ENCODE measurements at regions not wholly inside any gene's neighbourhood (a gene's known extent, or its start where the extent isn't known, plus 50 kb on each side); places are given as distances from the start of the nearest gene placed in this dataset.

DNA sequence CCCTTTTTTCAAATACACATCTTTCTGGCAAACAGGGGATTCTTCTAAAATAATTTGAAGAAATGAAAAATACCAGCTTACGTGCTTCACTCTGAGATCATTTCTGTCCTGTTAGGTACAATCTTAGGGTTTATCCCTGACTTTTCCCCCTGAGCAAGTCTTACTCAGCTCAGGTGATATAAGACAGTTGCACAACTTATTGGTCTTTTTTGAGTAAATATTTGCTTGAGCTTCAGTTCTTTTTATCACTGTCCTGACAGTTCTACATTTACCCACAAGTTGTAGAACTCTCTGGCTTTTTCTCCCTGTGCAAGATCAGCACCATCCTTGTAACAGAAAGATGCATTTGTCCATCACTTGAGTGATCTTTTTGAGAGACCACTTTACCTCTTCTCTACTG is 84.9 kb downstream of the MID1IP1 start:
- H3K4me3 ChIP-seq (ENCODE audit: low read depth, low read length) = no peak overlapping the region
- DNase-seq (ENCODE audit: low read depth) = no peak
- TF ChIP-seq, protein P1, sequence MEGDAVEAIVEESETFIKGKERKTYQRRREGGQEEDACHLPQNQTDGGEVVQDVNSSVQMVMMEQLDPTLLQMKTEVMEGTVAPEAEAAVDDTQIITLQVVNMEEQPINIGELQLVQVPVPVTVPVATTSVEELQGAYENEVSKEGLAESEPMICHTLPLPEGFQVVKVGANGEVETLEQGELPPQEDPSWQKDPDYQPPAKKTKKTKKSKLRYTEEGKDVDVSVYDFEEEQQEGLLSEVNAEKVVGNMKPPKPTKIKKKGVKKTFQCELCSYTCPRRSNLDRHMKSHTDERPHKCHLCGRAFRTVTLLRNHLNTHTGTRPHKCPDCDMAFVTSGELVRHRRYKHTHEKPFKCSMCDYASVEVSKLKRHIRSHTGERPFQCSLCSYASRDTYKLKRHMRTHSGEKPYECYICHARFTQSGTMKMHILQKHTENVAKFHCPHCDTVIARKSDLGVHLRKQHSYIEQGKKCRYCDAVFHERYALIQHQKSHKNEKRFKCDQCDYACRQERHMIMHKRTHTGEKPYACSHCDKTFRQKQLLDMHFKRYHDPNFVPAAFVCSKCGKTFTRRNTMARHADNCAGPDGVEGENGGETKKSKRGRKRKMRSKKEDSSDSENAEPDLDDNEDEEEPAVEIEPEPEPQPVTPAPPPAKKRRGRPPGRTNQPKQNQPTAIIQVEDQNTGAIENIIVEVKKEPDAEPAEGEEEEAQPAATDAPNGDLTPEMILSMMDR (conservative IDR thresholded peaks at IDR 0.05; ENCODE audit: low read depth, low read length) = no peak

GRCh38 chrX:38887222-38887621 is 86.0 kb downstream of the MID1IP1 start:
- no peak for DNase-seq (ENCODE audit: low read depth)
- TF ChIP-seq, protein P1 (conservative IDR thresholded peaks at IDR 0.05; ENCODE audit: low read depth, low read length) = no peak
- no peak overlapping the region for H3K4me3 ChIP-seq (ENCODE audit: low read depth, low read length)

DNA sequence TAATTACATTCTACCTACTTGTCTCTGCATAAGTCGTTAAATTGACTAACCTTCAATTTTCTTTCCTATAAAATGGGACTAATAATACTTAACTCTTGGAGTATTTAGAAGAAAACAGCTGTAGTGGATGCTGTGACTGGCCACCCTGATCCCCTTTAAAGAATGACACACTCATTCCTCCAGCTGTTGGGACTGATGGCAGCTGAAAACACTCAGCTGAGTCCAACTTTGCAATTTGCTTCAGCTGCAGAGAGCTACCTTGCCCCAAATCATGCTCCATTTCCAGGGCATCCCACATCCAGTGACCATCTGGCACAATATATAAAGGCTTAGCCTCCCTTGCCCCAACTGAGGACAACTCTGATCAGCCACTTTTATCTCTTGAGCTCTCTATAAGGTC is 89.1 kb downstream of the MID1IP1 start:
- no peak overlapping the region for H3K4me3 ChIP-seq (ENCODE audit: low read depth, low read length)
- DNase-seq (ENCODE audit: low read depth) = no peak
- TF ChIP-seq, protein P1 (conservative IDR thresholded peaks at IDR 0.05; ENCODE audit: low read depth, low read length) = no peak

DNA sequence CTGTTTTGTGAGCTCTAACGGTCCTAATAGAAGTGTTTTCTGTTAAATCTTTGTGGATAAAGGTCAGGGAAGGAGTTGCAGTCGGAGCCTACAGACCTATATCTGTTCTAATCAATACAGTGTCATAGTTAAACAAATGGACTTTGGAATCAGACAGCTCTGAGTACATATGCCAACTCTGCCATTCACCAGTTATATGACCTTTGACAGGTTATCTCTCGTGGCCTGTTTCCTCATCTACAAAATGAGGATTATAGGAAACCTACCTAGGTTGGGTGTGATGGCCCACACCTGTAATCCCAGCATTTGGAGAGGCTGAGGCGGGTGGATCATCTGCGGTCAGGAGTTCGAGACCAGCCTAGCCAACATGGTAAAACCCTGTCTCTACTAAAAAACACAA is 89.7 kb downstream of the MID1IP1 start:
- no peak overlapping the region for H3K4me3 ChIP-seq (ENCODE audit: low read depth, low read length)
- TF ChIP-seq, protein P1 (conservative IDR thresholded peaks at IDR 0.05; ENCODE audit: low read depth, low read length) = no peak
- DNase-seq (ENCODE audit: low read depth) = no peak

DNA sequence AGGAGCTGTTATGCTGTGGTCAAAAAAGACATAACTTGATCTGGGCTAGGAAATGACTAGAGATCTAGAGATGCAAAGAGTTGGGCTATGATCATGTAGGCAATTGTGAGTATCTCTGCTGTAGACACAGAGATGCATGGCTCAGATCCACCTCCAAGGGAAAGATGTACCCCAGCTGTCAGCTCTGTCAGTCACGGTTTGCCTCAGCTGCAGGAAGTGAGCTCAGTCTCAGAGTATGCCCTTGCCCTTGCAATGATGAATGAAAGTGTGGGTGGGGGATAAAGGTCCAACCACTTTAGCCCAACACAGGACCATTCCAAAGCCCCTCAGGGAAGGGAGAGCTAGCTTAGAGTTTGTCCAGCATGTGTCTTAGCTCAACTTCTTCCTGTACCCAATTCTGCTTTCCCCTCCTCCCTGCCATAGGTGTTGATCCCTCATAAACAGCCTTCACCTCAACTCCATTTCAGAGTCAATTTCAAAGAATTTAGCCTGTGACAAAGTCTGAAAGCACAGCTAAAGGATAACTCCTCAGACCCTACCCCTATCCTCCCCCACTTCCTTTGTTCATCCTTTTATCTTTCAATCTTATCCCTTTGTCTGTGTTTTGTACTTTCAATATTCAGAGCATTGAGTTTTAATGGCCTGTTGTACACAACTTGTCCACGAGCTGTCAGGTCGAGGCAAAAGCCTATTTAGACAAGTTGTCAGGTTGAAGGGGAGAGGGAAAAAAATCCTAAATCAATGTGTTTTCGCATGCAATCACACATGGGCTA is 90.6 kb downstream of the MID1IP1 start:
- TF ChIP-seq, protein P1 (conservative IDR thresholded peaks at IDR 0.05; ENCODE audit: low read depth, low read length) = no peak
- DNase-seq (ENCODE audit: low read depth) = no peak
- no peak overlapping the region for H3K4me3 ChIP-seq (ENCODE audit: low read depth, low read length)

DNA sequence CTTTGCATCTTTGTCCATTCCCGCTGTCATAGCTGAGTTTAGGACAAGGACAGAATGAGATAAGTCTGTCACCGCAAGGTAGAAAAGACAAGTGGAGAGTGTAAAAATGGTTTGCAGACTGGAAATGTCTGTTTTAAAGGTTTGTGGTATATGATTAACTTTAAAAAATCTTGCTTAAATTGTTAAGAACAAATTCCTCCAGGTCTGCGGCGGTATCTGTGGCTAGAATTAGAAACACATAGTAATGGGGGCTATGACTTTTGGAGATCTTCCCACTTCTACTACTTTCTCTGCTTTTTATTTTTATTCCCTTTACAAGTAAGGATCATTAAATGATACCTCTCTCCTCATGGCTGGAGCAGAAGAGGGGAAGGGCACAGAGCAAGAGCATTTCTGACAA is 92.2 kb downstream of the MID1IP1 start:
- TF ChIP-seq, protein P1 (conservative IDR thresholded peaks at IDR 0.05; ENCODE audit: low read depth, low read length) = no peak
- no peak for DNase-seq (ENCODE audit: low read depth)
- no peak overlapping the region for H3K4me3 ChIP-seq (ENCODE audit: low read depth, low read length)

DNA sequence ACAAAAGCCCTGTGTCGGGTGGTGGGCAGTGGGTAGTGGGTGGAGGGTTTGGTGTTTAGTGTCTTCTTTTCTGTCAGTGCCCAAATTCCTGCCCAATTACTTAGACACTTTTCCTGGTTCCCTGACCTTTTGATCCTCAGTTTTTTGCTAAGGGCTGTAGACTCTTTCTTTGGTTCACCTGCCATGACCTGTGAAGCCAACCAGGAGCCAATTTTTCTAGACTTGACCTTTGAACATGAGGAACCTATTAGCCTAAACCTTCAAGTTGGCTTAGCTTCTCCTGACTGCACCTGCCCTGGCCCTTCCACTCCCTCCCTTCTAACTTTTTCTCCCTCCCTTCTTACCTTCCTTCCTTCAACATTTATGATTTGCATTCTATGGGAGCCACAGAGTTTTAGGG is 94.5 kb downstream of the MID1IP1 start:
- TF ChIP-seq, protein P1 (conservative IDR thresholded peaks at IDR 0.05; ENCODE audit: low read depth, low read length) = no peak
- H3K4me3 ChIP-seq (ENCODE audit: low read depth, low read length) = no peak overlapping the region
- no peak for DNase-seq (ENCODE audit: low read depth)

Data from choroid plexus epithelial cell (primary cell).